Fibroblast of villous mesenchyme (primary cell): ENCODE measurements at regions not wholly inside any gene's neighbourhood (a gene's known extent, or its start where the extent isn't known, plus 50 kb on each side); places are given as distances from the start of the nearest gene placed in this dataset.

Experiments
- DNase-seq: peaks from one replicate; pipeline ENCODE4 v3.0.0-alpha.2; 2010; ENCODE audit warnings: low read depth
- H3K4me3 ChIP-seq: 2 replicates; pipeline ENCODE4 v1.5.1; 2011; ENCODE audit warnings: low read depth, mild to moderate bottlenecking, low read length
- CTCF ChIP-seq: IDR thresholded peaks from 2 replicates; pipeline ENCODE4 v1.5.1; 2012; ENCODE audit warnings: low read depth, mild to moderate bottlenecking, low read length; ENCODE audit not compliant: insufficient read depth

DNA sequence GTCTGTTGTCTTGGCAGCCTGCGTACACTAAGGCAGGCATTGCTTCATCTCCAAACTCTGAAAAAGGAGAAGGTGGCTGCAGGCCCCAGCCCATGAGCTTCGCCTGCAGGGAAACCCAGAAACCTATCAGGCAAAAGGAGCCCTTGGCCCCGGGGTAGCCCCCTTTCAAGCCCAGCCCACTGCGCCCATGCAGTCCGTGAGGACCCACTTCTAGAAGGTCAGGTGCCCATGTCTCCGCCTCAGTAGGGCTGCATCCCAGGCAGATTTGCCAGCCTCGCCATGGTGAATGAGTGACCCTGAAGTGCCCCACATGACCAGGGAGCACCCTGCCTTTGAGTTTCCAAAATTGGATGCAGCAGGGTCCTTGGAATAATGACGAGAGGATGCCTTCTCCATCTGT is 1158.4 kb downstream of the BRD1 start:
- no peak for TF ChIP-seq CTCF
- no peak for DNase-seq
- H3K4me3 ChIP-seq, result no peak overlapping the region

DNA sequence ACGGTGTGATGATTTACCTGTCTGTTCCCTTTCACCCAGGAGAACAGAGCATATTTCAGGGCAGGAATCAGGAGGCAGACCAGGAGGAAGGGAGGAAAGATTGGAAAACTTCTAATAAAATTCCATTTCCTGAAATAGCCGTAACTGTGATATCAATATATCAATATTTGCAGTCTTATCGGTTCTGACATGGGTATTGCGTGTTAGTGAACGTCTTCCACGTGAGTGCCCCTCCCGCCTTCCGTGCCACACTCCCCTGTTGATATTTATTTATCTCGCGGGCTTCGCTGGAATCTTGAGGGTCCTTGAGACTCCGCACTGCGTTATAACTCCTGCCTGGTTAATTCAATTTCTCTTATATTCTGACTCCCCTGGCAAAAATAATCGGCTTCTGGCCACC is 1160.4 kb downstream of the BRD1 start:
- H3K4me3 ChIP-seq, result no peak overlapping the region
- TF ChIP-seq CTCF, result no peak
- DNase-seq, result no peak

DNA sequence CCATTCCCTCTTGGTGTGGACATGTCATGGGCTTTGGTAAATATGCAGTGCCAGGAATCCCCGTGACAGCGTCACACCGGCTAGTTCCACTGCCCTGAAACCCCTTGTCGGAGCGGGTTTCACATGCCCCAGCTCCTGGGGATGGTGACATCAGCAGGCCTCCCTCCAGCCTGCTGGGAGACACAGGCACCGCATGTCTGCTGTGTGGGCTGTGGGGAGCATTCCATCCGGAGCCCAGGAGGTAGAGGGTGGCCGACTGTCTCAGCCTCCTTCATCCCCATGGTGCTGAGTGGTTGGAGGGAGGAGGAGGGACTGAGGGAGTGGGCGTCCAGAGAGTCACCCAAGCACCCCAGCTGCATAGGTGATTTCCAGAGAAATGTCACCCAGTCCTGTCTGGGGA is 1161.1 kb downstream of the BRD1 start:
- no peak for DNase-seq
- no peak for TF ChIP-seq CTCF
- H3K4me3 ChIP-seq, result no peak overlapping the region

- no peak for TF ChIP-seq CTCF
- DNase-seq, result no peak
Observed at GRCh38 chr22:48665311-48665995, 1162.2 kb downstream of the BRD1 start.

DNA sequence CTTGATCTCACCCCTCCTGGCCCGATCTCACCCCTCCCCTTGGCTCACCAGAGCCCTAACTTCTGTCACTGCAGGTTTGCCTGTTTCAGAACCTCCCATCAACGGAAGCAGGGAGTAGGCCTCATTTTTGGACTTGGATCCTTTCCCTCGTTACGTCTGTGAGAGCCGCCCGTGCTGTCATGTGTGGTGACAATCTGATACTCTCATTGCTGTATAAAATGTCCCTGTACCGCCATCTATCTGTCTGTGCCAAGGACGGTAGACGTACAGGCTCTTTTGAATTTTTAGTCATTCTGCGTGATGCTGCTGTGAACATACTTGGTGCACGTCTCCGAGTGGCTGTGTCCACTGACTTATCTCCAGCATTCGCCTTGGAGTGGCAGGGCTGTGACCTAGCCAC is 1163.1 kb downstream of the BRD1 start:
- no peak for TF ChIP-seq CTCF
- DNase-seq, result no peak
- no peak overlapping the region for H3K4me3 ChIP-seq

More at GRCh38 chr22:48665311-48665995, 1162.2 kb downstream of the BRD1 start:
- no peak overlapping the region for H3K4me3 ChIP-seq

DNA sequence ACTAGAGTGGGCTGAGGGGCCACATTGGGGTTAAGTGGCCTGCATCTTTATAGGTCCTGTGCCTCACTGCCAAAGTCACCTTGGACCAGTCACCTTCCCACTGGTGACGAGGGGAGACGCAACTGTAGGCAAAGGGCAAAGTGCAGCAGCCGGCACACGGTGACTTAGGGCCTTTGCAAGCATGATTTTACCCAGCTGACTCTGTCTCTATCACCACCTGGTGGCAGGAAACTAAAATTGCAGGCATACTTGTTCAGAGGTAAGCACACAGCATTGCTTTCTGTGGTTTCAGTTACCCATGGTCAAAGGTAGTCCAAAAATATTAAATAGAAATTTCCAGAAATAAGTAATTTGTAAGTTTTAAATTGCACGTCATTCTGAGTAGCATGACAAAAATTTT is 1164.4 kb downstream of the BRD1 start:
- peak; percentile 15 for TF ChIP-seq CTCF
- H3K4me3 ChIP-seq, result no peak overlapping the region
- DNase-seq, result no peak
